Nephron (organoid): ENCODE measurements at regions not wholly inside any gene's neighbourhood (a gene's known extent, or its start where the extent isn't known, plus 50 kb on each side); places are given as distances from the start of the nearest gene placed in this dataset.

Source experiments
- H3K27ac Mint-ChIP-seq, 3 experiments: 2 replicates each; pipeline ENCODE4 v1.8.0; 2020; ENCODE audit warnings: mixed read lengths in 3 of 3, mild to moderate bottlenecking in 2 of 3, moderate library complexity in 1 of 3
- H3K27me3 Mint-ChIP-seq: 2 replicates; pipeline ENCODE4 v1.8.0; 2021; ENCODE audit warnings: low read depth, mild to moderate bottlenecking, moderate library complexity, mixed read lengths
- H3K36me3 Mint-ChIP-seq: 2 replicates; pipeline ENCODE4 v1.8.0; 2020; ENCODE audit warnings: low read depth, mixed read lengths
- H3K4me1 Mint-ChIP-seq: 2 replicates; pipeline ENCODE4 v1.8.0; 2020; ENCODE audit warnings: mixed read lengths
- H3K4me3 Mint-ChIP-seq, 3 experiments: 2 replicates each; pipeline ENCODE4 v1.8.0; 2020; ENCODE audit warnings: mild to moderate bottlenecking in 3 of 3, mixed read lengths in 3 of 3, moderate library complexity in 2 of 3
- H3K9me3 Mint-ChIP-seq: 2 replicates; pipeline ENCODE4 v1.8.0; 2020; ENCODE audit warnings: mixed read lengths
- CTCF ChIP-seq, 3 experiments: fragments of 200-600 bp; sonication (generic); IDR thresholded peaks; one replicate each; pipeline ENCODE4 v1.5.0; 2021; ENCODE audit warnings: antibody characterized with exemption in 3 of 3; ENCODE audit not compliant: unreplicated experiment in 3 of 3

- H3K4me1 Mint-ChIP-seq: no peaks in the 10 kb centered on the region
- H3K27ac Mint-ChIP-seq: peak overlapping the region in 1 of 3 experiments; percentile 71
- no peaks in the 10 kb centered on the region for H3K27me3 Mint-ChIP-seq
- H3K9me3 Mint-ChIP-seq: peaks cover 2% of the 10 kb centered on the region
- no peak overlapping the region for H3K4me3 Mint-ChIP-seq
- TF ChIP-seq CTCF (IDR thresholded peaks at IDR 0.05; ENCODE audit: unreplicated experiment in 3 of 3): no peak
- H3K36me3 Mint-ChIP-seq: no peaks in the 10 kb centered on the region
These were observed 950.6 kb downstream of the DCDC2C start for GRCh38 chr2:4653991-4654390.

DNA sequence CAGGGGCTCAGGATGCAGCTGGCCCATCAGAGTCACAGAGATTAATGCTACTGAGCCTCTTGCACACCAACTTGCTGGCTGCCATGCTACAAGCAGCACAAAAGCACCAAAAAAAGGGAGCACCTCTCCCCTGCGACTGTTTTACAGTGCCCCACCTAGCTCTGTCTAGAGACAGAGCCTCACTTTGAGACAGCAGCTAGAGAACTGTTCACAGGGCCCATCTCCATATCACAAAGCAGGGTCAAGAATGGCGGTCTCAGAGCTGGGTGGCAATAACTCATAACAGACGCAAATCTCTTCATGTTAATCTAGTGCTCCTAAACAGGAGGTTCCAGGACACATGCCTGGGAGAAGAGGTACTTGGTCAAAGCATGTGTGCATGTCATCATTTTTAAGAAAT, 953.0 kb downstream of the DCDC2C start:
- Mint-ChIP-seq H3K36me3 (no peaks in the 10 kb centered on the region), H3K27me3 (no peaks in the 10 kb centered on the region), H3K27ac (no peak overlapping the region), H3K9me3 (no peaks in the 10 kb centered on the region), H3K4me1 (no peaks in the 10 kb centered on the region), H3K4me3 (no peak overlapping the region)
- no peak for TF ChIP-seq CTCF (IDR thresholded peaks at IDR 0.05; ENCODE audit: unreplicated experiment in 3 of 3)

DNA sequence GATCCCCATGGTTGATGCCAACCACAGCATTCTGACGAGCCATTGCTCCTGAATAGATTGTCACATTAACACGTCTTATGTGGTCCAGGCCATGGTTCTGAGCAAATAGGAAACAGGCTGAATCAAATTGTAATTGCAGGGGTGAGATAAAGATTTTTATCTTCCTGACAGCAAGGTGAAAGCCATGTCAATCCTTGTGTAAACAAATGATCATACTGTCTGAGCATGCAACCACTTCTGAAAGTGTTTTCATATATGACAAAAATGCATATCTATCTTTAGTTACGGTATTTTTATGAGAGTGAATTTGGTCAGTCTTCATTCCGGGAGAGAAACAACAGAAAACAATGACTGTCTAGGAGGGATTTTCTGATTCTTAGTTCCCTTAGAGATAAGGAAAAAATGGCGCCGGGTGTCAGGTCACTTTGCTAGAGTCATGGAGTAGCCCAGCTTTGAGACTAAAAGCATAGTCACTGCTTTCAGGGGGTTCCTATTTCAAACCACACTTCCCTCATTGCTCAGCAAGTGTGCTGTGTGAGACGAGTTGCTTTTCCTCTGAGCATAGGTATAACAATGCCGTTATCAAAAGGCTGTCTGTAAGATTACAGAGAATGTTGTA, 958.9 kb downstream of the DCDC2C start:
- H3K27me3 Mint-ChIP-seq: no peaks in the 10 kb centered on the region
- H3K4me3 Mint-ChIP-seq: no peak overlapping the region
- no peaks in the 10 kb centered on the region for H3K4me1 Mint-ChIP-seq
- TF ChIP-seq CTCF (IDR thresholded peaks at IDR 0.05; ENCODE audit: unreplicated experiment in 3 of 3): no peak
- no peak overlapping the region for H3K27ac Mint-ChIP-seq
- H3K9me3 Mint-ChIP-seq: peaks cover 3% of the 10 kb centered on the region
- no peaks in the 10 kb centered on the region for H3K36me3 Mint-ChIP-seq

- H3K9me3 Mint-ChIP-seq: peaks cover 5% of the 10 kb centered on the region
- no peak for TF ChIP-seq CTCF (IDR thresholded peaks at IDR 0.05; ENCODE audit: unreplicated experiment in 3 of 3)
- peaks cover 6% of the 10 kb centered on the region for H3K4me1 Mint-ChIP-seq
- H3K27me3 Mint-ChIP-seq: no peaks in the 10 kb centered on the region
- no peak overlapping the region for H3K27ac Mint-ChIP-seq
- H3K36me3 Mint-ChIP-seq: no peaks in the 10 kb centered on the region
- no peak overlapping the region for H3K4me3 Mint-ChIP-seq
These were observed 965.0 kb downstream of the DCDC2C start for GRCh38 chr2:4668381-4668780.

GRCh38 chr2:4670331-4670730, 967.0 kb downstream of the DCDC2C start:
- Mint-ChIP-seq H3K27me3 (no peaks in the 10 kb centered on the region), H3K4me3 (no peak overlapping the region), H3K36me3 (no peaks in the 10 kb centered on the region), H3K9me3 (peaks cover 3% of the 10 kb centered on the region), H3K4me1 (peaks cover 6% of the 10 kb centered on the region), H3K27ac (no peak overlapping the region)
- TF ChIP-seq CTCF (IDR thresholded peaks at IDR 0.05; ENCODE audit: unreplicated experiment in 3 of 3): no peak

GRCh38 chr2:4673025-4673489, 969.7 kb downstream of the DCDC2C start:
- Mint-ChIP-seq H3K36me3 (no peaks in the 10 kb centered on the region), H3K27ac (no peak overlapping the region), H3K9me3 (peaks cover 2% of the 10 kb centered on the region), H3K27me3 (no peaks in the 10 kb centered on the region), H3K4me3 (peak overlapping the region in 1 of 3 experiments; percentile 43), H3K4me1 (peaks cover 6% of the 10 kb centered on the region)
- TF ChIP-seq CTCF (IDR thresholded peaks at IDR 0.05; ENCODE audit: unreplicated experiment in 3 of 3): no peak
